ENCODE measurements at regions not wholly inside any gene's neighbourhood (a gene's known extent, or its start where the extent isn't known, plus 50 kb on each side); places are given as distances from the start of the nearest gene placed in this dataset.

DNA sequence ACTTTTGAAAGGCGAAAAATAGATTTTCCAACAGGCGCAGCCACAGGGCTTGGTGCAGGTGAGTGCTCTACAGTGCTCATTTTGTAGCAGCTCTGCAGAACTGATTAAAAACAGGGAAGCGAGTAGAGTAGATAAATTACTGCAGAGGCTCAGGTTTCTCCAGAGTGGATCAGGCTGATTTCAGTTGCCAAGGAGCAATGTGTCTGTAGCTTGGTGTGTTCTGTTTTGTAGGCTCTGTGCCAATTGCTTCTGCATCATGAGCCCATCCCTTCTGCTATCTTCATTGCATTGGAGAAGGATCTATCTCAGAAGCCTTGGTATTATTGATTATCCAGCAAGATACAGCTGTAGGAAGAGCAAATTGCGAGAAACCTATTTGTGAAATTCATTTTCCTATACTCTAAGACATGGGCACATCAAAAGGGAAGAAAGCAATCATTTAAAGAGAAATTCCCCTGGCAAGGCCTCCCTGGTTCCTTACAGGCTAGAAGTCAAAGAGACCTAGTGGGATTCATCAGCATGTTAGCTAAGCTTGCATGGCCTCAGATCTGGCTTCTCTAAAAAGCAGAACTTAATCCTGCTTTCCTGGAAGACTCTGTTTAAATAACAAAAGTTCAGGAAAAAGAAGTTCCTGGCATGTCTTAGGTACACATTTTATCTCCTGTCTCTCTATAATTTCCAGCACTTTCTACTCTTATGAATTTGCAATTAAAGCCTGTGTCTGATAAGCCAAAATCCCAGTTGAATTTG, 432.4 kb upstream of the ATP10A start:
- no peak for DNase-seq (ENCODE audit: low spot score)
- Mint-ChIP-seq H3K9me3 (ENCODE audit: unreplicated experiment) (no peaks in the 10 kb centered on the region), H3K4me1 (ENCODE audit: unreplicated experiment) (peaks cover 9% of the 10 kb centered on the region), H3K27me3 (ENCODE audit: unreplicated experiment) (peaks cover 3% of the 10 kb centered on the region), H3K36me3 (ENCODE audit: low read depth, unreplicated experiment) (peaks cover 3% of the 10 kb centered on the region), H3K4me3 (ENCODE audit: unreplicated experiment) (no peak overlapping the region), H3K27ac (ENCODE audit: unreplicated experiment) (no peak overlapping the region)
- TF ChIP-seq, protein P1, sequence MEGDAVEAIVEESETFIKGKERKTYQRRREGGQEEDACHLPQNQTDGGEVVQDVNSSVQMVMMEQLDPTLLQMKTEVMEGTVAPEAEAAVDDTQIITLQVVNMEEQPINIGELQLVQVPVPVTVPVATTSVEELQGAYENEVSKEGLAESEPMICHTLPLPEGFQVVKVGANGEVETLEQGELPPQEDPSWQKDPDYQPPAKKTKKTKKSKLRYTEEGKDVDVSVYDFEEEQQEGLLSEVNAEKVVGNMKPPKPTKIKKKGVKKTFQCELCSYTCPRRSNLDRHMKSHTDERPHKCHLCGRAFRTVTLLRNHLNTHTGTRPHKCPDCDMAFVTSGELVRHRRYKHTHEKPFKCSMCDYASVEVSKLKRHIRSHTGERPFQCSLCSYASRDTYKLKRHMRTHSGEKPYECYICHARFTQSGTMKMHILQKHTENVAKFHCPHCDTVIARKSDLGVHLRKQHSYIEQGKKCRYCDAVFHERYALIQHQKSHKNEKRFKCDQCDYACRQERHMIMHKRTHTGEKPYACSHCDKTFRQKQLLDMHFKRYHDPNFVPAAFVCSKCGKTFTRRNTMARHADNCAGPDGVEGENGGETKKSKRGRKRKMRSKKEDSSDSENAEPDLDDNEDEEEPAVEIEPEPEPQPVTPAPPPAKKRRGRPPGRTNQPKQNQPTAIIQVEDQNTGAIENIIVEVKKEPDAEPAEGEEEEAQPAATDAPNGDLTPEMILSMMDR (IDR thresholded peaks at IDR 0.05; ENCODE audit: unreplicated experiment), result no peak

DNA sequence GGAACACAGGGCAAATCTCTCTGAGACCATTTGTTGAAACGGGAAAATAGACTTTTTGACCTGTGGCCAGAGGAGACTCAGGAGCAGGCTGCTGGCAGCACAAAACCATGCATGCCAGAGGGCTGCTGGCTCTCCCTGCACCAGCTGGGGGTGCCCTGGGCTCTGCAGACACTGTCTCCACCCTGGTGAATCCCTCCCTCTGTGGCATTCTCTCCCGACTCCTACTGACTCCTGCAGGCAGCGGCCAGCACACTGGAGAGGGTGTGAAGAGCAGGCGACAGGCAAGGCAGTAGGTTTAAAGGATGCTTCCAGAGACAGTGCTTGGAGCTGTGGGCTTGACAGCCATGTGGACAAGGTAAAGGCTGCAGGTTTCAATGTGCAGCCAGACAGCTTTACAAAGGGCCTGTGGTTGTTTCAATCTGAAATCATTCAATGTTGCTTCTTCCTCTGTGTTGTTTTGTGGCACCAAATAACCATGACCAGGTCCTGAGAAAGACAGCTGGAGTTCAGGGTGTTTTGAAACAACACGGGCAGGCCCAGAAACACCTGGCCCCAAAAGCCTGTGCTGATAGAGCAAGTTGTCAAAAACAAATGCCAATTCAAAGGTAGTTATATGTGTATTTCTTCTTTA, 431.0 kb upstream of the ATP10A start:
- no peak overlapping the region for H3K27ac Mint-ChIP-seq (ENCODE audit: unreplicated experiment)
- H3K36me3 Mint-ChIP-seq (ENCODE audit: low read depth, unreplicated experiment), result peaks cover 4% of the 10 kb centered on the region
- no peaks in the 10 kb centered on the region for H3K9me3 Mint-ChIP-seq (ENCODE audit: unreplicated experiment)
- H3K4me3 Mint-ChIP-seq (ENCODE audit: unreplicated experiment), result no peak overlapping the region
- H3K27me3 Mint-ChIP-seq (ENCODE audit: unreplicated experiment), result peaks cover 2% of the 10 kb centered on the region
- DNase-seq (ENCODE audit: low spot score), result no peak
- H3K4me1 Mint-ChIP-seq (ENCODE audit: unreplicated experiment), result peaks cover 9% of the 10 kb centered on the region
- TF ChIP-seq, protein P1 (IDR thresholded peaks at IDR 0.05; ENCODE audit: unreplicated experiment), result no peak

DNA sequence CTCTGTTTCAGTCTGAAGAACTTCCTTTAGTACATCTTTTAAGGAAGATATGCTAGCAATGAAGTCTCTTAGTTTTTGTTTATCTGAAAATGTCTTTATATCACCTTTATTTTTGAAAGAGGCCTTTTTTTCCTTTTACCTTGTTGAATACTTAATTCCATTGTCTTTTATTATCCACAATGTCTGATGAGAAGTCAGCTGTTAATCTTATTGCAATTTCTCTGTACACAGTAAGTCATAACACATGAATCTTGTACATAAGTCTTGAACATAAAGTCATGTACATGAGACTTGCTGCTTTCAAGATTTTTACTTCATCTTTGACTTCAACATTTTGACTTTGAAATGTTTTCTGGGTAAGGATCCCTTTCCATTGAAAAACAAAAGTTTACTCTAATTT, 424.3 kb upstream of the ATP10A start:
- no peak overlapping the region for H3K4me3 Mint-ChIP-seq (ENCODE audit: unreplicated experiment)
- H3K27me3 Mint-ChIP-seq (ENCODE audit: unreplicated experiment), result peaks cover 2% of the 10 kb centered on the region
- H3K27ac Mint-ChIP-seq (ENCODE audit: unreplicated experiment), result no peak overlapping the region
- no peaks in the 10 kb centered on the region for H3K9me3 Mint-ChIP-seq (ENCODE audit: unreplicated experiment)
- DNase-seq (ENCODE audit: low spot score), result no peak
- TF ChIP-seq, protein P1 (IDR thresholded peaks at IDR 0.05; ENCODE audit: unreplicated experiment), result no peak
- H3K36me3 Mint-ChIP-seq (ENCODE audit: low read depth, unreplicated experiment), result peaks cover 4% of the 10 kb centered on the region
- H3K4me1 Mint-ChIP-seq (ENCODE audit: unreplicated experiment), result no peaks in the 10 kb centered on the region

DNA sequence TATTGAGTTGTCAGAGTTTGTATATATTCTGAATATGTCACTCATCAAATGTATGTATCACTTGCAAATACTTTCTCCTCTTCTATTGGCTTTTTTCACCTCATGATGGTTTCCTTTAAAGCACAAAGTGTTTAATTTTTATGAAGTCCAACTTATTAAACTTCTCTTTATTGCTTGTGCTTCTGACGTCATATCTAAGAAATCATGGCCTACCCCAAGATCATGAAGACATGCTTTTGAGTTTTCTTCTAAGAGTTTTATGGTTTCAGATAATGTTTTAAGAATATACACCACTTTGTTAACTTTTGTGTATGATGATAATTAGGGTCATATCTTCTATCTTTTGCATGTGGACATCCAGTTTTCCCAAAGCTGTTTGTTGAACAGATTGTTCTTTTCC, 417.2 kb upstream of the ATP10A start:
- H3K4me3 Mint-ChIP-seq (ENCODE audit: unreplicated experiment), result no peak overlapping the region
- DNase-seq (ENCODE audit: low spot score), result no peak
- no peaks in the 10 kb centered on the region for H3K36me3 Mint-ChIP-seq (ENCODE audit: low read depth, unreplicated experiment)
- no peaks in the 10 kb centered on the region for H3K27me3 Mint-ChIP-seq (ENCODE audit: unreplicated experiment)
- TF ChIP-seq, protein P1 (IDR thresholded peaks at IDR 0.05; ENCODE audit: unreplicated experiment), result no peak
- no peak overlapping the region for H3K27ac Mint-ChIP-seq (ENCODE audit: unreplicated experiment)
- H3K4me1 Mint-ChIP-seq (ENCODE audit: unreplicated experiment), result peaks cover 3% of the 10 kb centered on the region
- H3K9me3 Mint-ChIP-seq (ENCODE audit: unreplicated experiment), result no peaks in the 10 kb centered on the region

DNA sequence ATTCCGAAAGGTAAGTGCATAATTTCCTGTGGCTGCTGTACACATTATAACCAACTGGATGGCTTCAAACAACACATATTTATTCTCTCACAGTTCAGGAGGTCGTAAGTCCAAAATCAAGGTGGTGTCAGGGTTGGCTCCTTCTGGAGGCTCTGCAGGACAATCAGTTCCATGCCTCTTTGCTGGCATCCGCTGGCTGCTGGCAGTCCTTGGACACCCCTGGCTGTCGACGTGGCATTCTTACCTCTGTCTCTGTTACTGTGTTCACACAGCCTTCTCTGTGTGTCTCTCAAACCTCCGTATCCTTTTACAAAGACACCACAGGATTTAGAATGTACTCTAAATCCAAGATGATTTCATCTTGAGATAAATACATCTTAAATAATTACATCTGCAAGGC, 398.8 kb upstream of the ATP10A start:
- TF ChIP-seq, protein P1 (IDR thresholded peaks at IDR 0.05; ENCODE audit: unreplicated experiment), result no peak
- Mint-ChIP-seq H3K4me1 (ENCODE audit: unreplicated experiment) (no peaks in the 10 kb centered on the region), H3K27me3 (ENCODE audit: unreplicated experiment) (no peaks in the 10 kb centered on the region), H3K36me3 (ENCODE audit: low read depth, unreplicated experiment) (no peaks in the 10 kb centered on the region), H3K9me3 (ENCODE audit: unreplicated experiment) (no peaks in the 10 kb centered on the region), H3K27ac (ENCODE audit: unreplicated experiment) (no peak overlapping the region), H3K4me3 (ENCODE audit: unreplicated experiment) (no peak overlapping the region)
- DNase-seq (ENCODE audit: low spot score), result no peak
